ENCODE measurements at regions not wholly inside any gene's neighbourhood (a gene's known extent, or its start where the extent isn't known, plus 50 kb on each side); places are given as distances from the start of the nearest gene placed in this dataset.

- H3K4me3 ChIP-seq: no peak overlapping the region
- intact Hi-C loops (cut with DNase I): no loop called here
- no peak overlapping the region for H3K27ac ChIP-seq
- peaks cover 0 to 14% (median 8%) of the 10 kb centered on the region in 3 donors for H3K9me3 ChIP-seq
- no peaks in the 10 kb centered on the region for H3K36me3 ChIP-seq
- peaks cover 0 to 8% (median 0%) of the 10 kb centered on the region in 4 donors for H3K27me3 ChIP-seq
- DNase-seq: no peak
- H3K4me1 ChIP-seq: no peaks in the 10 kb centered on the region
- WGBS, 2 donors: 66 to 73% methylated on average over 5 of the region's 5 CpGs
- no peak for TF ChIP-seq POLR2A (IDR thresholded peaks at IDR 0.05)
- TF ChIP-seq, protein P1, sequence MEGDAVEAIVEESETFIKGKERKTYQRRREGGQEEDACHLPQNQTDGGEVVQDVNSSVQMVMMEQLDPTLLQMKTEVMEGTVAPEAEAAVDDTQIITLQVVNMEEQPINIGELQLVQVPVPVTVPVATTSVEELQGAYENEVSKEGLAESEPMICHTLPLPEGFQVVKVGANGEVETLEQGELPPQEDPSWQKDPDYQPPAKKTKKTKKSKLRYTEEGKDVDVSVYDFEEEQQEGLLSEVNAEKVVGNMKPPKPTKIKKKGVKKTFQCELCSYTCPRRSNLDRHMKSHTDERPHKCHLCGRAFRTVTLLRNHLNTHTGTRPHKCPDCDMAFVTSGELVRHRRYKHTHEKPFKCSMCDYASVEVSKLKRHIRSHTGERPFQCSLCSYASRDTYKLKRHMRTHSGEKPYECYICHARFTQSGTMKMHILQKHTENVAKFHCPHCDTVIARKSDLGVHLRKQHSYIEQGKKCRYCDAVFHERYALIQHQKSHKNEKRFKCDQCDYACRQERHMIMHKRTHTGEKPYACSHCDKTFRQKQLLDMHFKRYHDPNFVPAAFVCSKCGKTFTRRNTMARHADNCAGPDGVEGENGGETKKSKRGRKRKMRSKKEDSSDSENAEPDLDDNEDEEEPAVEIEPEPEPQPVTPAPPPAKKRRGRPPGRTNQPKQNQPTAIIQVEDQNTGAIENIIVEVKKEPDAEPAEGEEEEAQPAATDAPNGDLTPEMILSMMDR (IDR thresholded peaks at IDR 0.05): no peak
Observed at GRCh38 chr14:76676539-76676938, 84.7 kb upstream of the VASH1 start.

DNA sequence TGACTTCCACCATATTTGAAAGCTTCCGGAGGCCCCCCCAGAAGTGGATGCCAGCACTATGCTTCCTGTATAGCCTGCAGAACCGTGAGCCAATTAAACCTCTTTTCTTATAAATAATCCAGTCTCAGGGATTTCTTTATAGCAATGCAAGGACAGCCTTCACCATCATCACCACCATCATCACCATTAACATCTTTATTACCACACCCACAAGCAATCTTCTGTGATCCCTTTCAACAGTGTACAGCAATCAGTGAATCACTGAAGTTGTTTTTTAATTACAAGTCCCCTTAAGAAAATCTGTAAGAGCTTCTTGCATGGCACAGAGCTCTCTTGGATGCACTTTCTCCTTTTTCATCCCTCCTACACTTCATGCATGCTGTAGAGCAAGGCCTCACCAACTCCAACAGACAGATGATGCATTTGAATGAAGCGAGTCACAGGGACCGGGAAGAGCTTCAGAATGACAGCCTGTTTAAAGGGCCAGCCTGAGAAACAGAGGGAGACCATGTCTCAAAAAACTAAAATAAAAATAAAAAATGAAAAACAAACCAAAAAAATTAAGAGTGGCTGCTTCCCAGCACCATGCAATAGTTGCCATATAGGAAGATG is 83.6 kb upstream of the VASH1 start:
- Histone ChIP-seq H3K9me3 (peaks cover 0 to 23% (median 8%) of the 10 kb centered on the region in 3 donors), H3K36me3 (no peaks in the 10 kb centered on the region), H3K4me3 (no peak overlapping the region), H3K27ac (no peak overlapping the region), H3K4me1 (no peaks in the 10 kb centered on the region), H3K27me3 (peaks cover 0 to 8% (median 0%) of the 10 kb centered on the region in 4 donors)
- intact Hi-C loops (cut with DNase I): no loop called here
- 63 to 67% methylated on average over 4 of the region's 4 CpGs for WGBS, 2 donors
- TF ChIP-seq POLR2A (IDR thresholded peaks at IDR 0.05): no peak
- TF ChIP-seq, protein P1 (IDR thresholded peaks at IDR 0.05): no peak
- DNase-seq: no peak

GRCh38 chr14:76678244-76678800 is 82.9 kb upstream of the VASH1 start:
- Histone ChIP-seq H3K9me3 (peaks cover 0 to 25% (median 8%) of the 10 kb centered on the region in 3 donors), H3K4me1 (no peaks in the 10 kb centered on the region), H3K27me3 (peaks cover 0 to 8% (median 0%) of the 10 kb centered on the region in 4 donors), H3K4me3 (no peak overlapping the region), H3K27ac (no peak overlapping the region), H3K36me3 (no peaks in the 10 kb centered on the region)
- intact Hi-C loops (cut with DNase I): no loop called here
- TF ChIP-seq, protein P1 (IDR thresholded peaks at IDR 0.05): no peak
- no peak for TF ChIP-seq POLR2A (IDR thresholded peaks at IDR 0.05)
- DNase-seq: no peak
- 79 to 88% methylated on average over 5 of the region's 5 CpGs for WGBS, 2 donors

- intact Hi-C loops (cut with DNase I): no loop called here
- no peak overlapping the region for H3K27ac ChIP-seq
- TF ChIP-seq POLR2A (IDR thresholded peaks at IDR 0.05): no peak
- TF ChIP-seq, protein P1 (IDR thresholded peaks at IDR 0.05): no peak
Observed at GRCh38 chr14:76682367-76682766, 78.9 kb upstream of the VASH1 start.

GRCh38 chr14:76686646-76687045 is 74.6 kb upstream of the VASH1 start:
- TF ChIP-seq POLR2A (IDR thresholded peaks at IDR 0.05): no peak
- TF ChIP-seq, protein P1 (IDR thresholded peaks at IDR 0.05): no peak
- no peak for DNase-seq
- intact Hi-C loops (cut with DNase I): no loop called here
- no peaks in the 10 kb centered on the region for H3K36me3 ChIP-seq
- 61 to 76% methylated on average over 1 of the region's 1 CpG for WGBS, 2 donors
- no peaks in the 10 kb centered on the region for H3K27me3 ChIP-seq
- H3K9me3 ChIP-seq: peaks cover 0 to 29% (median 9%) of the 10 kb centered on the region in 3 donors
- no peak overlapping the region for H3K4me3 ChIP-seq
- no peaks in the 10 kb centered on the region for H3K4me1 ChIP-seq
- H3K27ac ChIP-seq: no peak overlapping the region

More at GRCh38 chr14:76682367-76682766, 78.9 kb upstream of the VASH1 start:
- Histone ChIP-seq H3K27me3 (no peaks in the 10 kb centered on the region), H3K4me3 (no peak overlapping the region), H3K4me1 (no peaks in the 10 kb centered on the region), H3K9me3 (peaks cover 0 to 31% (median 8%) of the 10 kb centered on the region in 3 donors), H3K36me3 (no peaks in the 10 kb centered on the region)
- no peak for DNase-seq
- 76% methylated on average over 3 of the region's 3 CpGs for WGBS, 2 donors

Measured in esophagus squamous epithelium (tissue), 5 donors.